Epithelial cell of proximal tubule (primary cell): ENCODE measurements at regions not wholly inside any gene's neighbourhood (a gene's known extent, or its start where the extent isn't known, plus 50 kb on each side); places are given as distances from the start of the nearest gene placed in this dataset.

ENCODE experiments used
- DNase-seq: peaks from one replicate; pipeline ENCODE4 v3.0.0-alpha.2; 2011; ENCODE audit warnings: low read depth
- H3K4me3 ChIP-seq: 2 replicates; pipeline ENCODE4 v1.5.1; 2011; ENCODE audit warnings: low read depth, mild to moderate bottlenecking, low read length
- TF ChIP-seq, protein P1 (sequence below): conservative IDR thresholded peaks from 2 replicates; pipeline ENCODE4 v1.5.1; 2012; ENCODE audit warnings: low read depth, mild to moderate bottlenecking, low read length

DNA sequence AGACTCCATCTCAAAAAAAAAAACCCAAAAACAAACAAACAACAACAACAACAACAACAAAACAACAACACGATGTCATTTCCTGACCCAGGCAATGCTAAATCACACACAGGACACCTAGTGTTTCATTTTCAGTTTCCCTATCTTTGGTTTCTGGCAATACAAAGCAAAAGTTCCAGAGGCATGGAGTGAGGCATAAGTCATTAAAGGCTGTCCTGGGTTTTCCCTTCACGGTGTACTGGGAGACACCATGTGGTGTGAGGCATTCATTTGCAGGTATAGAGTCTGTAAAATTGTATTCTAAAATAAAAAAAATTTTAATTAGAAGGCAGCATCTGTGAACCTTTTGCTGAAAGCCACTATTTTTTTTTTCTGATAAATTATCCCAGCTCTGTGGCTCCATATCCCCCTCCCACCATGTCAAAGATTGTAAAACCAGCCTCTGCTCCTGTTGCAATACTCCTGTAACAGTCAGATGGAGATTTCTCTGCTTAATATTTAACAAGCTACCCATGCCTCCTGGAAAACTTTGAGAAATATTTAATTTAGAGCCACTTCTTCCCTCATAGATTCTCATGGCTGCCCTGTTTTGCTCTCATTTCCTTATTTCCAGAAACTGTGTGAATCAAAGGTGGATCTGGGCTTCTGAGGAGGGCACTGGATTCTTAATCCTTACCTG, 324.6 kb downstream of the MCTP2 start:
- no peak overlapping the region for H3K4me3 ChIP-seq
- peak; percentile 4 for DNase-seq
- TF ChIP-seq, protein P1, sequence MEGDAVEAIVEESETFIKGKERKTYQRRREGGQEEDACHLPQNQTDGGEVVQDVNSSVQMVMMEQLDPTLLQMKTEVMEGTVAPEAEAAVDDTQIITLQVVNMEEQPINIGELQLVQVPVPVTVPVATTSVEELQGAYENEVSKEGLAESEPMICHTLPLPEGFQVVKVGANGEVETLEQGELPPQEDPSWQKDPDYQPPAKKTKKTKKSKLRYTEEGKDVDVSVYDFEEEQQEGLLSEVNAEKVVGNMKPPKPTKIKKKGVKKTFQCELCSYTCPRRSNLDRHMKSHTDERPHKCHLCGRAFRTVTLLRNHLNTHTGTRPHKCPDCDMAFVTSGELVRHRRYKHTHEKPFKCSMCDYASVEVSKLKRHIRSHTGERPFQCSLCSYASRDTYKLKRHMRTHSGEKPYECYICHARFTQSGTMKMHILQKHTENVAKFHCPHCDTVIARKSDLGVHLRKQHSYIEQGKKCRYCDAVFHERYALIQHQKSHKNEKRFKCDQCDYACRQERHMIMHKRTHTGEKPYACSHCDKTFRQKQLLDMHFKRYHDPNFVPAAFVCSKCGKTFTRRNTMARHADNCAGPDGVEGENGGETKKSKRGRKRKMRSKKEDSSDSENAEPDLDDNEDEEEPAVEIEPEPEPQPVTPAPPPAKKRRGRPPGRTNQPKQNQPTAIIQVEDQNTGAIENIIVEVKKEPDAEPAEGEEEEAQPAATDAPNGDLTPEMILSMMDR, result no peak

DNA sequence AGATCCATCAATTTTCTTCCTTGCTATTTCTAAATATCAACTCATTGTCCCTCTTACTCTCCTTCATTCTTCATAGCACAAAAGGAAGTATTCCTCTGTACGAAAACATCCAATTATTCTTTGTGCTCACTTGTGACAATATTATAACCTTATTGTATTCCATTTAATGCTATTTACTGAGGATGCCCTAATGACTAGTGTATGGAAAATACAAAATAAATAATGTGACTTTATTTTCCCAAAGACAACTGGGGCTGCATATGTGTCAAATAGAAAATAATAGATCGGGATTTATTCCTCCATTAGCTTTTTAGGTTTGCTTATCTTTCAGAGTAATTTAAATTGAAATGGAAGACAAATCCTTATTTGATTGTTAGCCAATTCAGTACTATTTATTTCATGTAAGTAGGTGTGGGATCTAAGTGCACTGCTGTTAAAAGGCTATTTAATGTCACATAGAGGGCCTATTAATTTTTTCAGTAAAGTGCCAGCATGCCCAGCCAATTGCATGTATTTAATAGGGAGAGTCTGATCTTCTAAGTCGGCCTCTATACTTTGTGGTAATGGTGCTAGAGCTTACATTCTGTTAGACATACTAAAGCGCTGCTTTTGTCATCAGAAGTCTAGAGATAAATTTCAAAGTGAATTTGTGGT, 329.8 kb downstream of the MCTP2 start:
- TF ChIP-seq, protein P1, result no peak
- no peak for DNase-seq
- no peak overlapping the region for H3K4me3 ChIP-seq

DNA sequence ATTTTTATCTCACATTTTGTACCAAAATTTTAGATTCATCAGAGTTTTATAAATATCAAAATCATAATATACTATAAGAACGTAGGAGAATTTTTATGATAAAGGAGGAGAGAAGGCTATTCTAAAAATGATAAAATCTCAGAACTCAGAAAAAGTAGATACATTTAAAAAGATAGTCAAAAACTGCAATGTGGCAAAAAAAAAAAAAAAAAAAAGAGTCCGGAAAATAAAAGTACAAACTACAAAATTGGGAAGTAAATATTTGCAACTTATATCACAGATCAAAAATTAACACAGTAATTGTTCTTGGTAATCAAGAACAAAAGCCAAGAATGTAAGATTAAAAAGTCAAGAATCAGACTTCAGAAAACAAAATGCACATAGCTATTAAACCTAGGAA, 332.1 kb downstream of the MCTP2 start:
- no peak overlapping the region for H3K4me3 ChIP-seq
- no peak for DNase-seq
- TF ChIP-seq, protein P1, result no peak

DNA sequence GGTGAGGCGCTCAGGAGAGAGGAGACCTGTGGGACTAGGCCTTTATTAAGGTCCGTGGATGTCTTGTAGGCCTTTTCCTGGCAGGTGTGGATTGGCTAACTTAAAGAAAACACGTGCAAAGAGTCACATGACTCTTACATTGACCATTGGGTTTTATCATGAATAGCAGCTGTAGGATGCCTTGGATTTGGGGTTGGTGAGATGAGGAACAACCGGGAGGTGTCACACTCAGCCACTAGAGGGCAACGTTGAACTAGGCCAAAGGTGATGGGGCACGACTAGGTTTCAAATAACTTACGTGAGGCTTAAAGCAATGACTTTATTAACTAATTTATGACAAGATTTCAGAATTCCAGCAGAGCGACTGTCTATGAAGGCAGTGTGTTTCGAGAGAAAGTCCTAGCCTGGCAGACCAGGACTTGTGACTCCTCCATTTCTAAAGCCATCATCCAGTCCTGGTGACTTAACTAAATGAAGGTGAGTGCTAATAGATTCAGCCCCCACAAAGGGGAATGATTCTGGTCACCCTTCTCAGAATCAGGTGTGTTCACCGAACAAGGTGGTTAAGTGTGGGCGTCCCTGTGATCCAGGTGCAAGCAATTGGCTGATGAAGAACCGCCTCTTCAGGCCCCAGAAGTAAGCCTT, 345.6 kb downstream of the MCTP2 start:
- no peak for DNase-seq
- no peak overlapping the region for H3K4me3 ChIP-seq
- TF ChIP-seq, protein P1, result peak; percentile 76

DNA sequence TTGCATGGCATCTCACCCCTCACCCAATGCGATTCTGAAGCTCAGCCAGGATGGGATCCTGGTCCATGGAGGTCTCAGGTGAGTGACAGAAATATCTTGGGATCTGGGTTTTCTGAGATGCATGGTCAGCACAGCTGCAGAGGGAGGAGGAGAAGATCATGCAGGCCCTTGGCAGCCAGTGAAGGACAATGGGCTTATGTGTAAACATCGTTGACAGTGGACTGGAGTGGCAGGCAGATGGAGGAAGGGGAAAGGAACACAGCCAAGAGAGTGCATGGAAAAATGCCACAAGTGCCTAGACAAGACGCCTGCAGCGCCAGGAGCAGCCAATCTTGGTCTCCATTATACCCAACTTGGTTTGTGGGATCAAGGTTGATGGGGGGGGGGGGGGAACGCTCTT, 347.9 kb downstream of the MCTP2 start:
- TF ChIP-seq, protein P1, result no peak
- no peak for DNase-seq
- H3K4me3 ChIP-seq, result no peak overlapping the region

DNA sequence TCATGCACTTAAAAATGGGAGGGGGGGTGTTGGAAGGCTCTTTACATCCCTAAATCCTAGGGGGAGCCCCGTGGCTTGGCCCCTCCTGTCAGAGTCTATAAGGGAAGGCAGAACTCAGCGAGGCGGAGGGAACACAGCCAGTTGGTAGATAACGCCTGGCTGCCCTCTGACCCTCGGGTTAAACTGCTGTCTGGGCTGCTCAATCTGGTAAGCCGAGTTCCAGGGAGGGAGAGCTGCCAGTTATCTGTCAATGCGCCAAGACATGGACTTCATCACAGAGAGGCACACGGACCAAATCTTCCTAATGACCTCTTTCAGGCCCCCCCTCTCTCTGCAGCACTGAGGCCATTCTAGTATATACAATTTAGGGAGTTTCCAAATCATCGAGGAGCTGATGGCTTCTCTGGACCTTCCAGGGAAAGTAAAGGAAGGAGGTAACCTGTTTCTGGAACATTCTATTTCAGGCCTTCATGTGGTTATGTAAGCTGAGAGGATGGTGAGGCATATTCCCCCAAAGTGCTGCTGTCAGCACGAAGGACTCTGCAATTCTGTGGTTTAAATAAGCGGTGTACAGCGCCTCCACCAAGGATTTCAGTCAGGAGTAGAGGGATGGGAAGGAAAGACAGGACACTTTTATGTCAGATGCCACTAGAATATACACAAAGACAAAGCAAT, 349.0 kb downstream of the MCTP2 start:
- no peak for DNase-seq
- TF ChIP-seq, protein P1, result no peak
- no peak overlapping the region for H3K4me3 ChIP-seq
